Fibroblast of villous mesenchyme (primary cell): ENCODE measurements at regions not wholly inside any gene's neighbourhood (a gene's known extent, or its start where the extent isn't known, plus 50 kb on each side); places are given as distances from the start of the nearest gene placed in this dataset.

Source experiments
- DNase-seq: peaks from one replicate; pipeline ENCODE4 v3.0.0-alpha.2; 2010; ENCODE audit warnings: low read depth
- H3K4me3 ChIP-seq: 2 replicates; pipeline ENCODE4 v1.5.1; 2011; ENCODE audit warnings: low read depth, mild to moderate bottlenecking, low read length
- TF ChIP-seq, protein P1 (sequence below): IDR thresholded peaks from 2 replicates; pipeline ENCODE4 v1.5.1; 2012; ENCODE audit warnings: low read depth, mild to moderate bottlenecking, low read length; ENCODE audit not compliant: insufficient read depth

DNA sequence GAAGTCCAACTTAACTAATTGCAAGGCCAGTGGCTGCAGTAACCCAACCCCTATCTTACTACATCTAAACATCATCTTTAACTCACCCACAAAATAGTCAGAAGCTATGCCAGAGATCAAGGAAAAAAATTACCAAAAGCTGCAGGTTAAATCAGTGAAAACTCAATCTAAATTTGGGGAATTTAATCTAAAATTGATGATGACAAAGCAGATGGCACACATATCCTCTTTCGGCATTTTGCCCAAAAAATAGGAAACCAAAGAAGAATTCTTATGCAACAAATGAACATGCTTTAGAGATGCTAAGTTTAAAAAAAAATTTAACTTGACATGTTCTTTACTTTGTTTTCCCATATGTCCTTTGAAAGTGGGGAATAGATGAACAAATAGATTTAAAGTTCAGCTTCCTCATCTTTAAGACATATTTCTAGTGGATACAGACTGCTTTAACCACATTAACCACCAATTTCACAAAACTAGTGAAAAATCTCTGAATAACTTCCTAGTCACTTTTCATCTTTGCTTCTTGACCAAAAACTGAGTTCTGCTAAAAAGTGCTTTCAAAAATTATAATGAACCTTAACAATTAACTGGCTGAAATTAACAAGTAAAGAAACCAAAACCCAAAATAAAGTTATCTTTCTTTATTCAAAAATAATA, 74.3 kb upstream of the CCDC150 start:
- no peak overlapping the region for H3K4me3 ChIP-seq
- DNase-seq = no peak
- TF ChIP-seq, protein P1, sequence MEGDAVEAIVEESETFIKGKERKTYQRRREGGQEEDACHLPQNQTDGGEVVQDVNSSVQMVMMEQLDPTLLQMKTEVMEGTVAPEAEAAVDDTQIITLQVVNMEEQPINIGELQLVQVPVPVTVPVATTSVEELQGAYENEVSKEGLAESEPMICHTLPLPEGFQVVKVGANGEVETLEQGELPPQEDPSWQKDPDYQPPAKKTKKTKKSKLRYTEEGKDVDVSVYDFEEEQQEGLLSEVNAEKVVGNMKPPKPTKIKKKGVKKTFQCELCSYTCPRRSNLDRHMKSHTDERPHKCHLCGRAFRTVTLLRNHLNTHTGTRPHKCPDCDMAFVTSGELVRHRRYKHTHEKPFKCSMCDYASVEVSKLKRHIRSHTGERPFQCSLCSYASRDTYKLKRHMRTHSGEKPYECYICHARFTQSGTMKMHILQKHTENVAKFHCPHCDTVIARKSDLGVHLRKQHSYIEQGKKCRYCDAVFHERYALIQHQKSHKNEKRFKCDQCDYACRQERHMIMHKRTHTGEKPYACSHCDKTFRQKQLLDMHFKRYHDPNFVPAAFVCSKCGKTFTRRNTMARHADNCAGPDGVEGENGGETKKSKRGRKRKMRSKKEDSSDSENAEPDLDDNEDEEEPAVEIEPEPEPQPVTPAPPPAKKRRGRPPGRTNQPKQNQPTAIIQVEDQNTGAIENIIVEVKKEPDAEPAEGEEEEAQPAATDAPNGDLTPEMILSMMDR = no peak

DNA sequence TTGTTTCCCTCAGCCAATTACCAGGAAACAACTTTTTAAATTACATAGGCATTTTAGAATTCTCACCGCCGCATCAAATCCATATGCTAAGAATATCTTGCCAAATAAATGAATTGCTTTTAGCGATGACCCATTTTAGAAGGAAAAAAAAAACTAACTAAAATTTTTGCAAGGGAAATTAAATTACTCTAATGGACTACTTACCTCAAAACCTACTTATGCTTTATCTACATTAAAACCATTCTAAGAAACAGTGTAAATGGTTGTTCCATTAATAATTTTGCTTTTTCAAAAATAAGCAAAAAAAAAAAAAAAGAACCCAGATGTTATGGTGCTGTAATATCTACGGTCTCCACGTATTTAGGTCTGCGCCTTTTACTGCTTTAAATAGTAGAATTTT, 73.5 kb upstream of the CCDC150 start:
- no peak for DNase-seq
- TF ChIP-seq, protein P1 = no peak
- H3K4me3 ChIP-seq = no peak overlapping the region

DNA sequence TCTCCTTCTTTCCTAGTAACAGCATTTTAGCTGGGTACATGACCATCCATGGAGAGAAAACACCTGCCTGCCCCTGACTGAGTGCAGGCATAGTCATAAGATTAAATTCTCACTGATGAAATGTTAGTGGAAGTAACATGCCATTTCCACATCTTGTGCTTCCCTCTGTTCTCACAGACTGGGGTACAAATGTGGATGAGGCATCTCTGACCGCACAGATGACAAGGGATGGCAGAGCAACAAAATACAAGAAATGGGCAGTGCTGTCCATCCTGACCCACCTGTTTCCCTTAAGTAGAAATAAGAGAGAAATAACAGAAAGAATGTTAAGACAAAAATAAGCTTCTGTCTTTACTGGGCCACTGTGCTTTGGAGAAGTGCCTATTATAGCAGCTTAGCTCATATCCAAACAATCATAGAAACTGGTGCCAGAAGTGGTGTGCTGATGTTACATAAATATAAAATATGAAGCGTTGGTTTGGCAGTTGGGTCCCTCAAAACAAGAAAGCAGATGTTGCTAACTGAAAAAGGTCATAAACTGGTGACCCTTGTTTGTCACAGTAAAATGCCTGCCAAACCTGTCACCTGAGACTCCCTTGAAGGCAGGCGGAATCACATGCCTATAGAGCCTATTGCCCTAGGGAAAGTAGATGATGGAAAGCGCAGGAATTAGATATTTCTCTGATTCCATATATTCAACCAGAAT, 72.4 kb upstream of the CCDC150 start:
- no peak for DNase-seq
- H3K4me3 ChIP-seq = no peak overlapping the region
- TF ChIP-seq, protein P1 = no peak

DNA sequence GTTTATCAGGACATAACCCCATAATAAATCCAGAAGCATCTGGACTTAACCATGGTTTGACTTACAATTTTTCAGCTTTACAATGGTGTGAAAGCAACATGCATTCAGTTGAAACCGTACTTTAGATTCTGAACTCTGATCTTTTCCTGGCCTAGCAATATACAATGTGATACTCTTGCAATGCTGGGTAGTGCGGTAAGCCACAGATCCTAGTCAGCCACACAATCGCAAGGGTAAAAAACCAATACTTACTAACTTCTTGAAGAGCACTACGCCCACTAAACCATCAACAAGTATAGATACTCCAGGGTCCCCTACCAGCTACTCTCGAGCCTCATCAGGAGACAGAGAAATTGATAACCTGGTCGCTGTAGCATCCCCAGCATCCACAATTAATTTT, 71.0 kb upstream of the CCDC150 start:
- H3K4me3 ChIP-seq = no peak overlapping the region
- TF ChIP-seq, protein P1 = no peak
- no peak for DNase-seq

DNA sequence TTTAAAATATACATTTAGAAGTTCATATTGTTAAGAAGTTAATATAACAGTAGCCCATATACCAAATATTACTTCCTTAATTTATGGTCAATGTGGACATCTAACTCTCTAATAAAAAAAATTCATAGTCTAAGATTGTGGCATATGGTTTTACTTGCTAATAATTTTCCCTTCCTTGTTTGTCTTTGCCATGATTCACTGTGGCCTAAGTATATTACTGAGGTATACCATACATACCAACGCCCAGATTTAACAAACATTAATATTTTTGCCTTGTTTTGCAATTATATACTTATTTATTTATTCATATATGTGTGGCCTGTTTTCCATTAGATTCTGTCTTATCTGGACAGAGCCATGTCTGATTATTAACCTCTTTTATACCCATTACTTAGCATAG, 54.6 kb upstream of the CCDC150 start:
- DNase-seq = no peak
- no peak overlapping the region for H3K4me3 ChIP-seq
- TF ChIP-seq, protein P1 = no peak

DNA sequence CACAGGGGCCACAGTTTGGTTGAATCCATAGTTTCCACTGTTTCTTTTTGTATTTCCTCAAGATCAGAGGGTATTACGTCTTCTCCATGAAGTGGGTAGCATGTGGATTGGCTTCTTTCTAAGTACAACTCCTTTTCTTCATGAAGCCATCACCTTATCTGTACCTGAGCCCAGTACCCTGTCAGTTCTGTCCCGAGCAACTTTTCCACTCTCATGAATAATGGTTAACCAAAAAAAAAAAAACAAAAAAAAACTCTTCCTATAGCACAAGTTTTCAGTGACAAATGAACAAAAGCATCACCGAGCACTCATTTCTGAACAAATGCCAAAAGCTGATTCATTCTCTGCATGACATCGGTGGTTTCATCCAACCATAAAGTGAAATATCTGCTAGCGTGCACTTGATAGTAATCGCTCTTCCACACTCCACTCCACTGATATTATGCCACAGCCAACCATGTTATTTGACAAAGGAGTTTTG, 53.0 kb upstream of the CCDC150 start:
- no peak overlapping the region for H3K4me3 ChIP-seq
- peak; percentile 59 for DNase-seq
- TF ChIP-seq, protein P1 = no peak
